PC-3 (cell line): ENCODE measurements at regions not wholly inside any gene's neighbourhood (a gene's known extent, or its start where the extent isn't known, plus 50 kb on each side); places are given as distances from the start of the nearest gene placed in this dataset.

Source experiments
- ATAC-seq: fragments of 200-7000 bp; cut with Tn5 transposase; 2 replicates; pipeline ENCODE4 v1.9.1; 2020; ENCODE audit warnings: mild to moderate bottlenecking, moderate library complexity
- BruUV-seq: library from RNA; stranded (reverse); fragments of 400-500 nt; replicated peaks from 2 replicates; lab custom pipeline; 2021; lab: Mats Ljungman, UMichigan
- CTCF ChIA-PET: fragments of 300-600 bp; sonication (Branson Sonifier 250); formaldehyde crosslinking; loops from one replicate; lab custom pipeline; 2022; ENCODE audit warnings: antibody characterized with exemption; lab: Charles Lee
- POLR2A ChIA-PET: fragments of 300-600 bp; sonication (Branson Sonifier 250); formaldehyde crosslinking; loops from one replicate; lab custom pipeline; 2022; ENCODE audit warnings: antibody characterized with exemption; ENCODE audit not compliant: unreplicated experiment; lab: Charles Lee
- DNase-seq: peaks from one replicate; pipeline ENCODE4 v3.0.0-alpha.2; 2015
- H2AFZ ChIP-seq: fragments of 300-600 bp; sonication (generic); 2 replicates; pipeline ENCODE4 v1.6.0; 2016; ENCODE audit warnings: antibody characterized with exemption, low read length
- H3F3A ChIP-seq: fragments of 300-600 bp; sonication (generic); one replicate; pipeline ENCODE4 v1.6.0; 2017; ENCODE audit warnings: antibody characterized with exemption, low read length, control low read depth, mild to moderate bottlenecking; ENCODE audit not compliant: unreplicated experiment
- H3K27ac ChIP-seq: fragments of 300-600 bp; sonication (generic); 2 replicates; pipeline ENCODE4 v1.5.1; 2016; ENCODE audit warnings: mild to moderate bottlenecking, low read length
- H3K27me3 ChIP-seq: fragments of 300-600 bp; sonication (generic); 2 replicates; pipeline ENCODE4 v1.6.1; 2016; ENCODE audit warnings: low read length, mixed read lengths
- H3K36me3 ChIP-seq: fragments of 300-600 bp; sonication (generic); 2 replicates; pipeline ENCODE4 v1.6.1; 2016; ENCODE audit warnings: low read depth, mixed run types, low read length, mixed read lengths
- H3K4me1 ChIP-seq: fragments of 300-600 bp; sonication (generic); 2 replicates; pipeline ENCODE4 v1.5.1; 2016; ENCODE audit warnings: low read length; ENCODE audit not compliant: insufficient read depth
- H3K4me2 ChIP-seq: fragments of 300-600 bp; sonication (generic); 2 replicates; pipeline ENCODE4 v1.6.0; 2016; ENCODE audit warnings: low read length
- H3K4me3 ChIP-seq: fragments of 300-600 bp; sonication (generic); 2 replicates; pipeline ENCODE4 v1.5.1; 2016; ENCODE audit warnings: mild to moderate bottlenecking, low read length, mixed read lengths
- H3K79me2 ChIP-seq: fragments of 300-600 bp; sonication (generic); 2 replicates; pipeline ENCODE4 v1.6.1; 2017; ENCODE audit warnings: low read length, mixed read lengths
- H3K9ac ChIP-seq: fragments of 300-600 bp; sonication (generic); 2 replicates; pipeline ENCODE4 v1.6.0; 2016; ENCODE audit warnings: mild to moderate bottlenecking, low read length
- H3K9me2 ChIP-seq: fragments of 300-600 bp; sonication (generic); replicated peaks from 2 replicates; pipeline ENCODE4 v1.6.1; 2016; ENCODE audit warnings: mixed run types, low read length, mixed read lengths
- H3K9me3 ChIP-seq: fragments of 300-600 bp; sonication (generic); 2 replicates; pipeline ENCODE4 v1.6.1; 2016; ENCODE audit warnings: low read length, mixed read lengths
- H4K20me1 ChIP-seq: fragments of 300-600 bp; sonication (generic); 2 replicates; pipeline ENCODE4 v1.6.1; 2016; ENCODE audit warnings: low read length, mixed read lengths
- EZH2 ChIP-seq: fragments of 300-600 bp; sonication (generic); IDR thresholded peaks from one replicate; pipeline ENCODE4 v1.6.1; 2017; ENCODE audit warnings: antibody characterized with exemption, mild to moderate bottlenecking, low read length; ENCODE audit not compliant: unreplicated experiment
- EZH2phosphoT487 ChIP-seq: fragments of 300-600 bp; sonication (generic); IDR thresholded peaks from 2 replicates; pipeline ENCODE4 v1.6.1; 2018; ENCODE audit warnings: mild to moderate bottlenecking, antibody characterized with exemption, low read length, borderline replicate concordance
- intact Hi-C: fragments of 100-400 bp; cut with micrococcal nuclease; formaldehyde crosslinking; loops from 2 replicates; pipeline ENCODE4 v1.9.0; 2023
- TF ChIP-seq, protein P1 (sequence below): fragments of 300-600 bp; sonication (generic); conservative IDR thresholded peaks from 2 replicates; pipeline ENCODE4 v1.5.1; 2017; ENCODE audit warnings: antibody characterized with exemption, low read depth, mild to moderate bottlenecking, low read length

- CTCF ChIA-PET: no interaction called here
- intact Hi-C loops: no loop called here
- H3K9ac ChIP-seq: no peak overlapping the region
Observed at GRCh38 chr18:47427072-47427471, 175.6 kb upstream of the SKOR2 start.

GRCh38 chr18:47425365-47425764, 173.9 kb upstream of the SKOR2 start:
- no peaks in the 10 kb centered on the region for H3F3A ChIP-seq
- H3K36me3 ChIP-seq: no peaks in the 10 kb centered on the region
- no peaks in the 10 kb centered on the region for H4K20me1 ChIP-seq
- DNase-seq (no peak), ATAC-seq (no peak)
- no peak overlapping the region for H3K4me2 ChIP-seq
- CTCF ChIA-PET: no interaction called here
- intact Hi-C loops: no loop called here
- H3K9ac ChIP-seq: no peak overlapping the region
- no peak for TF ChIP-seq EZH2
- TF ChIP-seq, protein P1, sequence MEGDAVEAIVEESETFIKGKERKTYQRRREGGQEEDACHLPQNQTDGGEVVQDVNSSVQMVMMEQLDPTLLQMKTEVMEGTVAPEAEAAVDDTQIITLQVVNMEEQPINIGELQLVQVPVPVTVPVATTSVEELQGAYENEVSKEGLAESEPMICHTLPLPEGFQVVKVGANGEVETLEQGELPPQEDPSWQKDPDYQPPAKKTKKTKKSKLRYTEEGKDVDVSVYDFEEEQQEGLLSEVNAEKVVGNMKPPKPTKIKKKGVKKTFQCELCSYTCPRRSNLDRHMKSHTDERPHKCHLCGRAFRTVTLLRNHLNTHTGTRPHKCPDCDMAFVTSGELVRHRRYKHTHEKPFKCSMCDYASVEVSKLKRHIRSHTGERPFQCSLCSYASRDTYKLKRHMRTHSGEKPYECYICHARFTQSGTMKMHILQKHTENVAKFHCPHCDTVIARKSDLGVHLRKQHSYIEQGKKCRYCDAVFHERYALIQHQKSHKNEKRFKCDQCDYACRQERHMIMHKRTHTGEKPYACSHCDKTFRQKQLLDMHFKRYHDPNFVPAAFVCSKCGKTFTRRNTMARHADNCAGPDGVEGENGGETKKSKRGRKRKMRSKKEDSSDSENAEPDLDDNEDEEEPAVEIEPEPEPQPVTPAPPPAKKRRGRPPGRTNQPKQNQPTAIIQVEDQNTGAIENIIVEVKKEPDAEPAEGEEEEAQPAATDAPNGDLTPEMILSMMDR: no peak
- no peak for TF ChIP-seq EZH2phosphoT487
- H3K4me3 ChIP-seq: no peak overlapping the region
- no peak overlapping the region for H3K27ac ChIP-seq
- H3K9me2 ChIP-seq: no peaks in the 10 kb centered on the region
- H3K4me1 ChIP-seq: no peaks in the 10 kb centered on the region
- no peak overlapping the region for H2AFZ ChIP-seq
- POLR2A ChIA-PET: no interaction called here
- no peaks in the 10 kb centered on the region for H3K9me3 ChIP-seq
- no peaks in the 10 kb centered on the region for H3K27me3 ChIP-seq
- H3K79me2 ChIP-seq: no peaks in the 10 kb centered on the region
- no TSS peak for BruUV-seq

More at GRCh38 chr18:47427072-47427471, 175.6 kb upstream of the SKOR2 start:
- no peak for ATAC-seq
- H3K27me3 ChIP-seq: no peaks in the 10 kb centered on the region
- no peaks in the 10 kb centered on the region for H3K9me3 ChIP-seq
- no peak overlapping the region for H3K27ac ChIP-seq
- no peaks in the 10 kb centered on the region for H3F3A ChIP-seq
- TF ChIP-seq, protein P1: no peak
- no peak for TF ChIP-seq EZH2
- no peak for TF ChIP-seq EZH2phosphoT487
- BruUV-seq: no TSS peak
- no peaks in the 10 kb centered on the region for H3K4me1 ChIP-seq
- no peak overlapping the region for H3K4me3 ChIP-seq
- H4K20me1 ChIP-seq: no peaks in the 10 kb centered on the region
- POLR2A ChIA-PET: no interaction called here
- no peaks in the 10 kb centered on the region for H3K36me3 ChIP-seq
- no peak for DNase-seq
- no peaks in the 10 kb centered on the region for H3K9me2 ChIP-seq
- no peak overlapping the region for H2AFZ ChIP-seq
- H3K4me2 ChIP-seq: no peak overlapping the region
- H3K79me2 ChIP-seq: no peaks in the 10 kb centered on the region

DNA sequence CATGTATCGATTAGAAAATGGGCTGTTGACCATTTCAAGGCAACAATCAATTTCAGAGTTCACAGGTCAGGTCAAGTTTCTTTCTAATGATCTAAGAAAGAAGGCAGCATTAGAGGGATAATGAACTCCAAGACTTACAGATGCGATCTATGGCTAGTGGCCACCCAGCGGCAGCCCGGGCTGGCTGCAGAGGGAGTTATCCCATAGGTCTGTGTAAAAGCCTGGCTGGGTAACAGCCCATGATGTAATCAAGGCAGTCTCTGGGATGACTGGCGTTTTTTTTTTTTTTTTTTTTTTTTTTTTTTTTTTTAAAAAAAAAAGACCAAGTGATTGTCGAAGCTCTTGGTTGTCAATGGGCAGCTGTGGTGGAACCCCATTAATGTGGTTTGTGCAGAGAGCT, 171.1 kb upstream of the SKOR2 start:
- Histone ChIP-seq H3K27me3 (no peaks in the 10 kb centered on the region), H3K4me3 (no peak overlapping the region), H4K20me1 (no peaks in the 10 kb centered on the region), H3K4me2 (no peak overlapping the region), H3K9ac (no peak overlapping the region), H3K4me1 (no peaks in the 10 kb centered on the region), H3F3A (no peaks in the 10 kb centered on the region), H2AFZ (no peak overlapping the region), H3K9me2 (no peaks in the 10 kb centered on the region), H3K79me2 (no peaks in the 10 kb centered on the region), H3K36me3 (no peaks in the 10 kb centered on the region), H3K9me3 (no peaks in the 10 kb centered on the region), H3K27ac (no peak overlapping the region)
- CTCF ChIA-PET: no interaction called here
- no peak for TF ChIP-seq EZH2phosphoT487
- no peak for TF ChIP-seq EZH2
- TF ChIP-seq, protein P1: no peak
- ATAC-seq: no peak
- DNase-seq: no peak
- intact Hi-C loops: no loop called here
- POLR2A ChIA-PET: no interaction called here
- no TSS peak for BruUV-seq
